ENCODE measurements at regions not wholly inside any gene's neighbourhood (a gene's known extent, or its start where the extent isn't known, plus 50 kb on each side); places are given as distances from the start of the nearest gene placed in this dataset.

- TF ChIP-seq CTCF (IDR thresholded peaks at IDR 0.05) (no peak), EP300 (IDR thresholded peaks at IDR 0.05) (no peak), POLR2AphosphoS5 (IDR thresholded peaks at IDR 0.05) (no peak), POLR2A (IDR thresholded peaks at IDR 0.05) (no peak)
Observed at GRCh38 chr20:6388671-6389197, 265.9 kb upstream of the FERMT1 start.

Data from upper lobe of left lung (tissue), 4 donors.